ENCODE measurements at regions not wholly inside any gene's neighbourhood (a gene's known extent, or its start where the extent isn't known, plus 50 kb on each side); places are given as distances from the start of the nearest gene placed in this dataset.

GRCh38 chr10:117743509-117743908 is 201.0 kb downstream of the EMX2 start:
- H3K4me3 Mint-ChIP-seq = no peak overlapping the region
- H3K79me2 ChIP-seq (ENCODE audit: insufficient read depth, low read length) = no peaks in the 10 kb centered on the region
- no peak for DNase-seq
- no peaks in the 10 kb centered on the region for H3K4me1 ChIP-seq (ENCODE audit: control insufficient read depth in 1 of 2, insufficient read depth in 2 of 2, low read length in 2 of 2)
- WGBS (ENCODE audit: insufficient coverage) = 82% methylated on average over 7 of the region's 7 CpGs
- no peaks in the 10 kb centered on the region for H3K4me1 Mint-ChIP-seq
- no peak for TF ChIP-seq CTCF (IDR thresholded peaks at IDR 0.05)
- peaks cover 0 to 3% (median 0%) of the 10 kb centered on the region in 7 donors for H3K9me3 Mint-ChIP-seq
- no peaks in the 10 kb centered on the region for H4K20me1 ChIP-seq (ENCODE audit: insufficient read depth, low read length)
- no peak overlapping the region for H3K4me3 ChIP-seq (replicated peaks in 1 of 3; ENCODE audit: low read depth in 2 of 3, low read length in 3 of 3)
- intact Hi-C loops (cut with micrococcal nuclease) = no loop called here
- H3K36me3 ChIP-seq (replicated peaks in 1 of 2; ENCODE audit: control insufficient read depth in 1 of 2, insufficient read depth in 2 of 2, low read length in 2 of 2) = no peaks in the 10 kb centered on the region
- no peak overlapping the region for H2AFZ ChIP-seq (ENCODE audit: insufficient read depth, low read depth, low read length, poor library complexity, severe bottlenecking)
- H3K36me3 Mint-ChIP-seq = no peaks in the 10 kb centered on the region
- H3K9me3 ChIP-seq (replicated peaks in 1 of 2; ENCODE audit: control insufficient read depth in 1 of 2, insufficient read depth in 1 of 2, low read length in 2 of 2) = no peaks in the 10 kb centered on the region
- no peaks in the 10 kb centered on the region for H3K27me3 ChIP-seq (ENCODE audit: control insufficient read depth in 2 of 2, insufficient read depth in 2 of 2, low read length in 2 of 2)
- no peak overlapping the region for H3K27ac ChIP-seq (ENCODE audit: low read depth in 1 of 2, low read length in 2 of 2)
- H3K27me3 Mint-ChIP-seq (ENCODE audit: low read depth in 3 of 3) = peaks cover 1 to 7% (median 5%) of the 10 kb centered on the region in 3 donors
- H3K9ac ChIP-seq (ENCODE audit: insufficient read depth, low read length, poor library complexity, severe bottlenecking) = no peak overlapping the region
- H3K4me2 ChIP-seq (replicated peaks; ENCODE audit: extremely low read depth, low read length, poor library complexity, severe bottlenecking) = no peak overlapping the region
- no peak overlapping the region for H3K27ac Mint-ChIP-seq

DNA sequence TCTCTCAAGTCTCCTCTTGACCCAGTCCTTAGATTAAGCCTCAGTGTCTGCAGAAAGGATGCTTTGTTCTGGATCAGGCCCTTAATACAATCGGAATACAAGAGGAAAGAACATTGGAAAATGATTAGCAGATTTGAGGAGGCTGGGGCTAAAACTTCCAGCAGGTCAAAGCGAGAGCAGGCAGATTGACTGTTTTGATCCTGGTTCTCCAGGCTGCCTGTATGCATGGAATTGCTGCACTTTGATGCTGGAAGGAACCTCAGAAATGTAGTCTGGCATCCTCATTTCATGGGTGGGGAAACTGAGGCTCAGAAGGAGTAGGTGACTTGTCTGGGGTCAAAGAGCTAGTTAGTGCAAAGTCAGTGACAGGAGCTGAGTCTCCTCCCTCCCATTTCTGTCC is 202.8 kb downstream of the EMX2 start:
- Histone ChIP-seq H4K20me1 (ENCODE audit: insufficient read depth, low read length) (no peaks in the 10 kb centered on the region), H3K9me3 (replicated peaks in 1 of 2; ENCODE audit: control insufficient read depth in 1 of 2, insufficient read depth in 1 of 2, low read length in 2 of 2) (no peaks in the 10 kb centered on the region), H2AFZ (ENCODE audit: insufficient read depth, low read depth, low read length, poor library complexity, severe bottlenecking) (no peak overlapping the region), H3K27me3 (ENCODE audit: control insufficient read depth in 2 of 2, insufficient read depth in 2 of 2, low read length in 2 of 2) (no peaks in the 10 kb centered on the region), H3K4me3 (replicated peaks in 1 of 3; ENCODE audit: low read depth in 2 of 3, low read length in 3 of 3) (no peak overlapping the region), H3K36me3 (replicated peaks in 1 of 2; ENCODE audit: control insufficient read depth in 1 of 2, insufficient read depth in 2 of 2, low read length in 2 of 2) (no peaks in the 10 kb centered on the region), H3K79me2 (ENCODE audit: insufficient read depth, low read length) (no peaks in the 10 kb centered on the region), H3K4me2 (replicated peaks; ENCODE audit: extremely low read depth, low read length, poor library complexity, severe bottlenecking) (no peak overlapping the region), H3K27ac (ENCODE audit: low read depth in 1 of 2, low read length in 2 of 2) (no peak overlapping the region), H3K9ac (ENCODE audit: insufficient read depth, low read length, poor library complexity, severe bottlenecking) (no peak overlapping the region), H3K4me1 (ENCODE audit: control insufficient read depth in 1 of 2, insufficient read depth in 2 of 2, low read length in 2 of 2) (no peaks in the 10 kb centered on the region)
- Mint-ChIP-seq H3K4me1 (no peaks in the 10 kb centered on the region), H3K27ac (no peak overlapping the region), H3K36me3 (no peaks in the 10 kb centered on the region), H3K9me3 (peaks cover 0 to 3% (median 0%) of the 10 kb centered on the region in 7 donors), H3K4me3 (no peak overlapping the region), H3K27me3 (ENCODE audit: low read depth in 3 of 3) (peaks cover 0 to 5% (median 5%) of the 10 kb centered on the region in 3 donors)
- intact Hi-C loops (cut with micrococcal nuclease) = no loop called here
- no peak for TF ChIP-seq CTCF (IDR thresholded peaks at IDR 0.05)
- WGBS (ENCODE audit: insufficient coverage) = 87% methylated on average over 2 of the region's 2 CpGs
- DNase-seq = no peak

All from CD14-positive monocyte (primary cell).